ENCODE measurements at regions not wholly inside any gene's neighbourhood (a gene's known extent, or its start where the extent isn't known, plus 50 kb on each side); places are given as distances from the start of the nearest gene placed in this dataset.

DNA sequence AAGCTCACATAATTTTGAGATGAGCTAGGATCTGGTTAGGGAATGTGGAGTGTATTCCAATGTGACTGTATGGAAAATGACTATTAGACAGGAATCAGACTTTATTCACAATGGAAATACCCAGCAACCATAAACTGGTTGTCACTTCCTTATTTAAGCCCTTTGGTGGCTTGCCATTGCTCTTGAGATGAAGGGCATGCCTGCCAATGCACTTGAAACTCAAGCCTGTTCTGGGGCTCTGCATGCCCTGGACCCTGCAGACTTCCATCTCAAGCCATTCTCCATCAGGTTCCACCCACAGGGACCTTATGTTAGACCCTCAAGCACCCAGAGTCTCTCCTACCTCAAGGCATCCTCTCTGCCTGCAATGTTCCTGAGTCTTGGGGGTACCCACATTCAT lies 145.5 kb downstream of the MPP7 start:
- Mint-ChIP-seq H3K4me1 (peaks cover 0 to 13% (median 5%) of the 10 kb centered on the region in 4 donors), H3K27ac (peak overlapping the region in 1 of 3 donors; percentile 28), H3K36me3 (peaks cover 4% of the 10 kb centered on the region), H3K4me3 (no peak overlapping the region), H3K9me3 (peaks cover 0 to 3% (median 0%) of the 10 kb centered on the region in 7 donors), H3K27me3 (no peaks in the 10 kb centered on the region)
- Histone ChIP-seq H3K4me1 (ENCODE audit: control insufficient read depth, insufficient read depth, low read length, poor library complexity, severe bottlenecking) (no peaks in the 10 kb centered on the region), H3K36me3 (ENCODE audit: control insufficient read depth, insufficient read depth, low read length) (no peaks in the 10 kb centered on the region), H3K27ac (ENCODE audit: insufficient read depth, low read length, poor library complexity, severe bottlenecking) (no peak overlapping the region), H3K9me3 (ENCODE audit: control insufficient read depth in 2 of 2, low read length in 2 of 2) (no peaks in the 10 kb centered on the region), H3K4me3 (ENCODE audit: low read depth, low read length) (no peak overlapping the region), H3K27me3 (ENCODE audit: control insufficient read depth, insufficient read depth, low read length) (no peaks in the 10 kb centered on the region)
- DNase-seq (no peak), ATAC-seq (ENCODE audit: low read depth in 2 of 2) (no peak)

DNA sequence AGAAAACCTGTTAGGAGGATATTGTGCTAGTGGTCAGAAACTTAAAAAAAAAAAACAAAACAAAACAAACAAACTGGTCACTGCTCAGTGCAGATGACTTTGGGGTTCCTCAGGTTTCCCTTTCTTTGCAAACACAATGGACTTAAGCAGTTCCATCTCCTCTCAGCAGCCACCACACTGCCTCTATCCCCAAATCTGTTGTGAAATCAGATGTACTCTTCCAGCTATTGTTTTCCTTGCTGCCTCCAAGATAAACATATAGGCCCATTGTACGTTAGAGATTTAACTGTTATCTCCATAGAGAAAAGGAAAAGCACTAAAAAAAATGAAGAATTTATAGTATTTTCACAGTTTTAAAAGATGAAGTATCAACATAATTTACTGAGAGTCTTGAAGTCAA lies 147.1 kb downstream of the MPP7 start:
- no peak overlapping the region for H3K27ac Mint-ChIP-seq
- H3K36me3 ChIP-seq (ENCODE audit: control insufficient read depth, insufficient read depth, low read length): no peaks in the 10 kb centered on the region
- no peaks in the 10 kb centered on the region for H3K27me3 ChIP-seq (ENCODE audit: control insufficient read depth, insufficient read depth, low read length)
- no peaks in the 10 kb centered on the region for H3K4me1 ChIP-seq (ENCODE audit: control insufficient read depth, insufficient read depth, low read length, poor library complexity, severe bottlenecking)
- ATAC-seq (ENCODE audit: low read depth in 2 of 2) (no peak), DNase-seq (no peak)
- H3K4me3 ChIP-seq (ENCODE audit: low read depth, low read length): no peak overlapping the region
- peaks cover 0 to 3% (median 0%) of the 10 kb centered on the region in 7 donors for H3K9me3 Mint-ChIP-seq
- H3K9me3 ChIP-seq (ENCODE audit: control insufficient read depth in 2 of 2, low read length in 2 of 2): no peaks in the 10 kb centered on the region
- H3K27ac ChIP-seq (ENCODE audit: insufficient read depth, low read length, poor library complexity, severe bottlenecking): no peak overlapping the region
- peaks cover 0 to 12% (median 5%) of the 10 kb centered on the region in 4 donors for H3K4me1 Mint-ChIP-seq
- H3K36me3 Mint-ChIP-seq: peaks cover 4% of the 10 kb centered on the region
- no peak overlapping the region for H3K4me3 Mint-ChIP-seq
- no peaks in the 10 kb centered on the region for H3K27me3 Mint-ChIP-seq

DNA sequence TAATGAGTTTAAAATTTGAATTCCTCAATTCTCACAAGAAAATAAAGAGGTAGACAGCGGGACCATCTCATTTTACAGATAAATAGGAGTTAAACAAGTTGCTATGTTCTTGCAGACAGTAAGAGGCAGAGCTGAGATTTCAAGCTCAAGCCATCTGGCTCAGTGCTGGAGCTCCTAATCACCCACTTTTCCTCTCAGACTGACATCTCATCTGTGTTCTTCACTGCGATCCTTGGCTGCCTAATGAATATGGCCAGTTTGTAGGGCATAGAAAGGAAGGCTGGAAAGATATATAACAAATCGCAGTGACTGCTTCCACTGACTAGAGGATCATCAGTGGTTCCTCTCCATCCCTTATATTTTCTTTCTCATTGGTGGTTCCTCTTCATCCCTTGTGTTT lies 151.2 kb downstream of the MPP7 start:
- no peak for ATAC-seq (ENCODE audit: low read depth in 2 of 2)
- Mint-ChIP-seq H3K9me3 (no peaks in the 10 kb centered on the region), H3K4me1 (peaks cover 0 to 5% (median 3%) of the 10 kb centered on the region in 4 donors), H3K27me3 (no peaks in the 10 kb centered on the region), H3K4me3 (no peak overlapping the region), H3K36me3 (peaks cover 22% of the 10 kb centered on the region), H3K27ac (no peak overlapping the region)
- no peak overlapping the region for H3K4me3 ChIP-seq (ENCODE audit: low read depth, low read length)
- DNase-seq: no peak
- no peak overlapping the region for H3K27ac ChIP-seq (ENCODE audit: insufficient read depth, low read length, poor library complexity, severe bottlenecking)
- no peaks in the 10 kb centered on the region for H3K9me3 ChIP-seq (ENCODE audit: control insufficient read depth in 2 of 2, low read length in 2 of 2)
- H3K4me1 ChIP-seq (ENCODE audit: control insufficient read depth, insufficient read depth, low read length, poor library complexity, severe bottlenecking): no peaks in the 10 kb centered on the region
- H3K27me3 ChIP-seq (ENCODE audit: control insufficient read depth, insufficient read depth, low read length): no peaks in the 10 kb centered on the region
- no peaks in the 10 kb centered on the region for H3K36me3 ChIP-seq (ENCODE audit: control insufficient read depth, insufficient read depth, low read length)

DNA sequence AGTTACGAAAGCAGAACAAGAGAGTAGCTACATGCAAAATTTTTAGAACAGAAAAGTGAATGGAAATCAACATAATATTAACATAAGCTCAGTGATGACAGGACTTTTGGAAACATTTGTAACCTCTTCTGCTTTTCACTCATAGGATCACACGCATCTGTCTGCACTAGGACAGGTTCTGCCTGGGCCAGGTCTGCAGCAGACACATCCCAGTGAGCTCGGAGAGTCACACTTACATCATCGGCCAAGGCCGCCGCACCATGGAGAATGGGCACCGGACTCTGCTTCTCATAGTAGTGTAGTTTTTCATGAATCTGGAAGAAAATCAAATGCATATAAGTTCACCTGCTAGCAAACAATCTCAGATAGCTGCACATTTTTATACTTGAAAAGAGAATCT lies 150.9 kb upstream of the ODAD2 start:
- Mint-ChIP-seq H3K27ac (no peak overlapping the region), H3K4me3 (no peak overlapping the region), H3K4me1 (peaks cover 0 to 2% (median 0%) of the 10 kb centered on the region in 4 donors), H3K27me3 (no peaks in the 10 kb centered on the region), H3K9me3 (no peaks in the 10 kb centered on the region), H3K36me3 (peaks cover 20% of the 10 kb centered on the region)
- no peaks in the 10 kb centered on the region for H3K36me3 ChIP-seq (ENCODE audit: control insufficient read depth, insufficient read depth, low read length)
- H3K27ac ChIP-seq (ENCODE audit: insufficient read depth, low read length, poor library complexity, severe bottlenecking): no peak overlapping the region
- no peaks in the 10 kb centered on the region for H3K4me1 ChIP-seq (ENCODE audit: control insufficient read depth, insufficient read depth, low read length, poor library complexity, severe bottlenecking)
- no peaks in the 10 kb centered on the region for H3K27me3 ChIP-seq (ENCODE audit: control insufficient read depth, insufficient read depth, low read length)
- no peak for DNase-seq
- H3K4me3 ChIP-seq (ENCODE audit: low read depth, low read length): no peak overlapping the region
- ATAC-seq (ENCODE audit: low read depth in 2 of 2): no peak
- H3K9me3 ChIP-seq (ENCODE audit: control insufficient read depth in 2 of 2, low read length in 2 of 2): no peaks in the 10 kb centered on the region

DNA sequence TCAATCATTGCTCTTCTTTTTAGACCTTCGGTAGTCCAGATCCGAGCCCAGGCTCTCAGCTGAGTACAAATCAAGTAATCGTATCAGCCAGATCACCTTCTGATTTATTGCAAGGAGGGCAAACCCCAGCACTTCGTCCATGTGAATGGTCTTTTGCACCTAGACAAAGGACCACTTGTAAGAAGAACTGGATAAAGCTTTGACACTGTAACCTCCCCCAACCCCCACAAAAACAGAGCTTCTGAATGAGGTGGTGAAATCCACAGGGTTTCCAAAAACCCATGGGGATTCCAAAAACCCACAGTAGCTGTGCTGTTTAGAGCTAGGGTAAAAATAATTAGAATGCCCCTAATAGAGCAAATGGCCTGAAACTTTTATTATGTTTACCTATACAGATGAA lies 148.8 kb upstream of the ODAD2 start:
- Histone ChIP-seq H3K27ac (ENCODE audit: insufficient read depth, low read length, poor library complexity, severe bottlenecking) (no peak overlapping the region), H3K4me1 (ENCODE audit: control insufficient read depth, insufficient read depth, low read length, poor library complexity, severe bottlenecking) (no peaks in the 10 kb centered on the region), H3K4me3 (ENCODE audit: low read depth, low read length) (no peak overlapping the region), H3K36me3 (ENCODE audit: control insufficient read depth, insufficient read depth, low read length) (no peaks in the 10 kb centered on the region), H3K27me3 (ENCODE audit: control insufficient read depth, insufficient read depth, low read length) (no peaks in the 10 kb centered on the region), H3K9me3 (ENCODE audit: control insufficient read depth in 2 of 2, low read length in 2 of 2) (no peaks in the 10 kb centered on the region)
- DNase-seq (no peak), ATAC-seq (ENCODE audit: low read depth in 2 of 2) (no peak)
- Mint-ChIP-seq H3K4me1 (peaks cover 0 to 2% (median 0%) of the 10 kb centered on the region in 4 donors), H3K36me3 (peaks cover 24% of the 10 kb centered on the region), H3K9me3 (peaks cover 0 to 1% (median 0%) of the 10 kb centered on the region in 7 donors), H3K27ac (no peak overlapping the region), H3K27me3 (no peaks in the 10 kb centered on the region), H3K4me3 (no peak overlapping the region)

DNA sequence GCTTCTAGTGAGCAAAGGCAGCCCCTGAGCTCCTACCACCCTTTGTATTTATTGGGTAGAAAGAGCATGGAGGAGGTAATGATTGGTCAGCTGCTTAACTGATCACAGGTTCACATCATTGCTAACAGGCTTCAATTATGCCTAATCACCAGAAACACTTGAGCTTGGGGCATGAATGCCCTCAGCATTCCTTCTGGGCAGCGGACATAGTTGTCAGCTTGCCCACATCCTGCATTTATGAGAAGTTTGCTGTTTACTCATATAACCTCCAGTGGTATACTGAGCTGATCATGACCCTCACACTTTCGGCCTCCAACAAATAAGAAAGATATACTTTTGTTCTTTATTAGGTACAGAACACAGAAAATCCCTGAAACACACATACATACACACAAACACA lies 140.3 kb upstream of the ODAD2 start:
- H3K4me3 Mint-ChIP-seq: no peak overlapping the region
- Histone ChIP-seq H3K4me1 (ENCODE audit: control insufficient read depth, insufficient read depth, low read length, poor library complexity, severe bottlenecking) (no peaks in the 10 kb centered on the region), H3K27me3 (ENCODE audit: control insufficient read depth, insufficient read depth, low read length) (no peaks in the 10 kb centered on the region), H3K36me3 (ENCODE audit: control insufficient read depth, insufficient read depth, low read length) (peaks cover 4% of the 10 kb centered on the region), H3K9me3 (ENCODE audit: control insufficient read depth in 2 of 2, low read length in 2 of 2) (peaks cover 17 to 22% of the 10 kb centered on the region in 2 experiments), H3K4me3 (ENCODE audit: low read depth, low read length) (no peak overlapping the region), H3K27ac (ENCODE audit: insufficient read depth, low read length, poor library complexity, severe bottlenecking) (no peak overlapping the region)
- H3K27ac Mint-ChIP-seq: no peak overlapping the region
- peaks cover 0 to 11% (median 4%) of the 10 kb centered on the region in 4 donors for H3K4me1 Mint-ChIP-seq
- H3K9me3 Mint-ChIP-seq: peaks cover 0 to 23% (median 14%) of the 10 kb centered on the region in 7 donors
- no peak for DNase-seq
- peaks cover 31% of the 10 kb centered on the region for H3K36me3 Mint-ChIP-seq
- ATAC-seq (ENCODE audit: low read depth in 2 of 2): no peak
- no peaks in the 10 kb centered on the region for H3K27me3 Mint-ChIP-seq

DNA sequence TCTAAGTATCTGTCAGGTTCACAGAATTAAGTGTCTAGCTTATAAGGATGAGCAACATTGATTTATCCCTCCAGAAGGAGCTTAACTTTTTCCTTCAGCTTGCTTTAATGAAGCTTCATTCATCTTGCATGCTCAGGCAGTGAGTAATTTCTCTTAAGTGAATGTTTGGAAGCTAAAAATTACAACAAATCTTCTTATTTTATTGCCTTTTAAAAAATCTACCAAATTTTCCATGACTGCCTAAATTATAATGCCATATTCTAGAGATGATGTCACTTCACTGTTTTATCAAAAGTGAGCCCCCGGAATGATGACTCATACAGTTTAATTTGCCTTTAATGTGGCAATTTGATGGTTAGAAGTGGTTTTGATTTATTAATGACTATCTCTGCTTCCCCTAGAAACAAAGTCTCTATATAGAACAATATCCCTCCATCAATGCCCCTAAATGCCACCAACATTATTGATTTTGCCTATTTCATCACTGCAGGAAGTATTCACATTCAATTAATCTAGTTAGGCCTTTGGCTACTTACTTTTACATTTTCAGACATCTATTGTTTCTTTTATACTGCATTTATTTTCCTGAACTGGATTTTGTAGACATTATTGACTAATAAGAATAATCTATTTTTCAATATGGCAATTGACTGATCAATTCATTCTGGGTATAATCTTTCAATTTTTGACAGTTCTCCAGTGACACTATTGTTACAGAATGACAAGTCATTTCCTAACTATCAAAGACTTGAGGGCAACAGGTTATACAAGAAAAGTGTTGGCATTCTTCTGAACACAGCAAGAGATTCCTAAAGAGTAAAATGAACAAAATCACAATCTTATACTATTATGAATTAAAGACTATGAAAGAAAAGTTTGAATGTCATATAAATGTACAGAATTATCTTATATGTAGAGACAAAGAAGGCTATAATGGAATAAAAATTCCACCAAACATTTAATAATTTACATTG lies 139.3 kb upstream of the ODAD2 start:
- no peak overlapping the region for H3K4me3 ChIP-seq (ENCODE audit: low read depth, low read length)
- peaks cover under 1 to 26% (median 14%) of the 10 kb centered on the region in 7 donors for H3K9me3 Mint-ChIP-seq
- H3K4me1 Mint-ChIP-seq: peaks cover 0 to 11% (median 4%) of the 10 kb centered on the region in 4 donors
- peaks cover 4% of the 10 kb centered on the region for H3K36me3 ChIP-seq (ENCODE audit: control insufficient read depth, insufficient read depth, low read length)
- no peak for ATAC-seq (ENCODE audit: low read depth in 2 of 2)
- no peak for DNase-seq
- no peak overlapping the region for H3K27ac ChIP-seq (ENCODE audit: insufficient read depth, low read length, poor library complexity, severe bottlenecking)
- no peak overlapping the region for H3K4me3 Mint-ChIP-seq
- H3K4me1 ChIP-seq (ENCODE audit: control insufficient read depth, insufficient read depth, low read length, poor library complexity, severe bottlenecking): no peaks in the 10 kb centered on the region
- peaks cover 37% of the 10 kb centered on the region for H3K36me3 Mint-ChIP-seq
- H3K27ac Mint-ChIP-seq: no peak overlapping the region
- H3K27me3 Mint-ChIP-seq: no peaks in the 10 kb centered on the region
- no peaks in the 10 kb centered on the region for H3K27me3 ChIP-seq (ENCODE audit: control insufficient read depth, insufficient read depth, low read length)
- H3K9me3 ChIP-seq (ENCODE audit: control insufficient read depth in 2 of 2, low read length in 2 of 2): peaks cover 17 to 22% of the 10 kb centered on the region in 2 experiments

Measured in CD4-positive, CD25-positive, alpha-beta regulatory T cell (primary cell).